ENCODE measurements at regions not wholly inside any gene's neighbourhood (a gene's known extent, or its start where the extent isn't known, plus 50 kb on each side); places are given as distances from the start of the nearest gene placed in this dataset.

- H3K36me3 ChIP-seq, result no peaks in the 10 kb centered on the region
- peaks cover 0 to 6% (median 1%) of the 10 kb centered on the region in 8 donors for H3K9me3 ChIP-seq
- intact Hi-C loops (cut with DNase I; ENCODE audit: low total_unique reads), result no loop called here
- TF ChIP-seq POLR2A (IDR thresholded peaks at IDR 0.05), result no peak
- no peak for TF ChIP-seq CTCF (IDR thresholded peaks at IDR 0.05 in 8 of 11, conservative IDR thresholded peaks at IDR 0.05 in 3 of 11)
- no peak for TF ChIP-seq POLR2AphosphoS5 (IDR thresholded peaks at IDR 0.05)
- DNase-seq, result no peak
- H3K27me3 ChIP-seq (replicated peaks in 1 of 7), result peaks cover 0 to 52% (median 4%) of the 10 kb centered on the region in 7 donors
- H3K27ac ChIP-seq, result peak overlapping the region in 4 of 8 donors; percentile 18 to 65 (median 38)
- WGBS, 5 donors, result 51 to 60% (median 55%) methylated on average over 4 to 5 of the region's 5 CpGs
- H3K4me3 ChIP-seq, result no peak overlapping the region
- peaks cover 0 to 23% (median 2%) of the 10 kb centered on the region in 6 donors for H3K4me1 ChIP-seq
These were observed 84.3 kb upstream of the NEO1 start for GRCh38 chr15:72967811-72968530.

- peaks cover 0 to 46% (median 4%) of the 10 kb centered on the region in 7 donors for H3K27me3 ChIP-seq (replicated peaks in 1 of 7)
- peaks cover 0 to 11% (median 3%) of the 10 kb centered on the region in 8 donors for H3K9me3 ChIP-seq
- WGBS, 5 donors, result 50 to 66% (median 53%) methylated on average over 3 of the region's 3 CpGs
- H3K27ac ChIP-seq, result peak overlapping the region in 3 of 8 donors; percentile 18 to 41 (median 36)
- DNase-seq, result no peak
- peaks cover 0 to 23% (median 2%) of the 10 kb centered on the region in 6 donors for H3K4me1 ChIP-seq
- no peaks in the 10 kb centered on the region for H3K36me3 ChIP-seq
- no peak overlapping the region for H3K4me3 ChIP-seq
- intact Hi-C loops (cut with DNase I; ENCODE audit: low total_unique reads), result no loop called here
- TF ChIP-seq POLR2A (IDR thresholded peaks at IDR 0.05) (no peak), CTCF (IDR thresholded peaks at IDR 0.05 in 8 of 11, conservative IDR thresholded peaks at IDR 0.05 in 3 of 11) (no peak), POLR2AphosphoS5 (IDR thresholded peaks at IDR 0.05) (no peak)
These were observed 84.9 kb upstream of the NEO1 start for GRCh38 chr15:72967397-72967796.

- Histone ChIP-seq H3K4me3 (no peak overlapping the region), H3K9me3 (peaks cover 0 to 15% (median 3%) of the 10 kb centered on the region in 8 donors), H3K27ac (no peak overlapping the region), H3K4me1 (peaks cover 0 to 23% (median 2%) of the 10 kb centered on the region in 6 donors), H3K27me3 (replicated peaks in 1 of 7) (peaks cover 0 to 39% (median 4%) of the 10 kb centered on the region in 7 donors), H3K36me3 (no peaks in the 10 kb centered on the region)
- WGBS, 5 donors, result 60 to 76% (median 70%) methylated on average over 5 of the region's 5 CpGs
- TF ChIP-seq POLR2A (IDR thresholded peaks at IDR 0.05) (no peak), CTCF (IDR thresholded peaks at IDR 0.05 in 8 of 11, conservative IDR thresholded peaks at IDR 0.05 in 3 of 11) (no peak), POLR2AphosphoS5 (IDR thresholded peaks at IDR 0.05) (no peak)
- intact Hi-C loops (cut with DNase I; ENCODE audit: low total_unique reads), result no loop called here
- no peak for DNase-seq
These were observed 85.6 kb upstream of the NEO1 start for GRCh38 chr15:72966641-72967040.

- peak overlapping the region in 1 of 8 donors; percentile 21 for H3K27ac ChIP-seq
- TF ChIP-seq CTCF (IDR thresholded peaks at IDR 0.05 in 8 of 11, conservative IDR thresholded peaks at IDR 0.05 in 3 of 11), result no peak
- no peak for TF ChIP-seq POLR2AphosphoS5 (IDR thresholded peaks at IDR 0.05)
- TF ChIP-seq POLR2A (IDR thresholded peaks at IDR 0.05), result no peak
- no peaks in the 10 kb centered on the region for H3K36me3 ChIP-seq
- peaks cover 0 to 35% (median 4%) of the 10 kb centered on the region in 7 donors for H3K27me3 ChIP-seq (replicated peaks in 1 of 7)
- WGBS, 5 donors, result 49 to 70% (median 53%) methylated on average over 3 of the region's 3 CpGs
- H3K4me3 ChIP-seq, result no peak overlapping the region
- H3K4me1 ChIP-seq, result peaks cover 0 to 20% (median 1%) of the 10 kb centered on the region in 6 donors
- H3K9me3 ChIP-seq, result peaks cover 0 to 15% (median 3%) of the 10 kb centered on the region in 8 donors
- no peak for DNase-seq
- intact Hi-C loops (cut with DNase I; ENCODE audit: low total_unique reads), result no loop called here
These were observed 86.6 kb upstream of the NEO1 start for GRCh38 chr15:72965671-72966070.

Data from spleen (tissue), 11 donors.